Neural cell (in vitro differentiated cells): ENCODE measurements at regions not wholly inside any gene's neighbourhood (a gene's known extent, or its start where the extent isn't known, plus 50 kb on each side); places are given as distances from the start of the nearest gene placed in this dataset.

ENCODE experiments used
- H2AFZ ChIP-seq: fragments of 200-600, 300-800 bp; sonication (generic), shearing (Covaris generic); 2 replicates; pipeline ENCODE4 v1.6.0; 2014; ENCODE audit warnings: low read depth, mild to moderate bottlenecking, antibody characterized with exemption, low read length, moderate library complexity
- H3F3A ChIP-seq: fragments of 200-600 bp; shearing (Covaris generic); 2 replicates; pipeline ENCODE4 v1.6.1; 2016; ENCODE audit warnings: mild to moderate bottlenecking, moderate library complexity, mixed read lengths, antibody characterized with exemption, low read length; ENCODE audit not compliant: insufficient read depth, poor library complexity, severe bottlenecking
- H3K27ac ChIP-seq: fragments of 200-600, 300-800 bp; sonication (generic), shearing (Covaris generic); 2 replicates; pipeline ENCODE4 v1.5.1; 2014; ENCODE audit warnings: mild to moderate bottlenecking, low read length, moderate library complexity
- H3K27me3 ChIP-seq: fragments of 300-800, 200-600 bp; sonication (generic), shearing (Covaris generic); 2 replicates; pipeline ENCODE4 v1.6.0; 2014; ENCODE audit warnings: mild to moderate bottlenecking, low read depth, low read length, moderate library complexity; ENCODE audit not compliant: insufficient read depth
- H3K36me3 ChIP-seq: fragments of 300-800, 200-600 bp; sonication (generic), shearing (Covaris generic); 2 replicates; pipeline ENCODE4 v1.5.1; 2014; ENCODE audit warnings: mild to moderate bottlenecking, antibody characterized with exemption, low read length, moderate library complexity; ENCODE audit not compliant: insufficient read depth
- H3K4me2 ChIP-seq: fragments of 300-800, 200-600 bp; sonication (generic), shearing (Covaris generic); 2 replicates; pipeline ENCODE4 v1.6.0; 2014; ENCODE audit warnings: mild to moderate bottlenecking, low read length
- H3K4me3 ChIP-seq: fragments of 300-800, 200-600 bp; sonication (generic), shearing (Covaris generic); 2 replicates; pipeline ENCODE4 v1.5.1; 2014; ENCODE audit warnings: mild to moderate bottlenecking, low read length, moderate library complexity
- H3K79me2 ChIP-seq: fragments of 200-600 bp; shearing (Covaris generic); replicated peaks from 2 replicates; pipeline ENCODE4 v1.6.0; 2014; ENCODE audit warnings: mild to moderate bottlenecking, low read length, moderate library complexity; ENCODE audit not compliant: insufficient read depth
- H3K9ac ChIP-seq: fragments of 300-800, 200-600 bp; sonication (generic), shearing (Covaris generic); 2 replicates; pipeline ENCODE4 v1.6.1; 2016; ENCODE audit warnings: mild to moderate bottlenecking, low read length, mixed read lengths
- H3K9me2 ChIP-seq: fragments of 200-600 bp; shearing (Covaris generic); 2 replicates; pipeline ENCODE4 v1.6.1; 2016; ENCODE audit warnings: mild to moderate bottlenecking, low read length, mixed read lengths; ENCODE audit not compliant: insufficient read depth
- H3K9me3 ChIP-seq: fragments of 200-600, 300-800 bp; sonication (generic), shearing (Covaris generic); 2 replicates; pipeline ENCODE4 v1.6.1; 2016; ENCODE audit warnings: mild to moderate bottlenecking, mixed run types, low read length, moderate library complexity, mixed read lengths
- H4K20me1 ChIP-seq: fragments of 200-600 bp; shearing (Covaris generic); 2 replicates; pipeline ENCODE4 v1.6.1; 2016; ENCODE audit warnings: mild to moderate bottlenecking, mixed run types; ENCODE audit not compliant: insufficient read depth
- CTCF ChIP-seq: fragments of 450-650 bp; IDR thresholded peaks from 2 replicates; pipeline ENCODE4 v1.5.1; 2014; ENCODE audit warnings: antibody characterized with exemption, mild to moderate bottlenecking, moderate library complexity; ENCODE audit not compliant: poor library complexity, severe bottlenecking
- EP300 ChIP-seq: fragments of 450-650 bp; conservative IDR thresholded peaks from 2 replicates; pipeline ENCODE4 v1.6.1; 2014; ENCODE audit warnings: antibody characterized with exemption, mild to moderate bottlenecking, moderate library complexity; ENCODE audit not compliant: poor library complexity, severe bottlenecking
- EZH2 ChIP-seq: fragments of 200-600, 300-800 bp; shearing (Covaris generic), sonication (generic); IDR thresholded peaks from 2 replicates; pipeline ENCODE4 v1.6.1; 2014; ENCODE audit warnings: antibody characterized with exemption, low read length, borderline replicate concordance, mild to moderate bottlenecking; ENCODE audit not compliant: insufficient read depth, poor library complexity, severe bottlenecking
- MXI1 ChIP-seq: fragments of 450-650 bp; conservative IDR thresholded peaks from 2 replicates; pipeline ENCODE4 v1.6.1; 2014; ENCODE audit warnings: antibody characterized with exemption, mild to moderate bottlenecking; ENCODE audit not compliant: poor library complexity, severe bottlenecking
- POLR2AphosphoS5 ChIP-seq: IDR thresholded peaks from 2 replicates; pipeline ENCODE4 v1.6.1; 2012
- RAD21 ChIP-seq: fragments of 450-650 bp; conservative IDR thresholded peaks from 2 replicates; pipeline ENCODE4 v1.6.1; 2014; ENCODE audit warnings: antibody characterized with exemption, mild to moderate bottlenecking, moderate library complexity
- REST ChIP-seq: IDR thresholded peaks from 2 replicates; pipeline ENCODE4 v1.6.1; 2012; ENCODE audit warnings: borderline replicate concordance
- SMC3 ChIP-seq: fragments of 450-650 bp; conservative IDR thresholded peaks from 2 replicates; pipeline ENCODE4 v1.6.1; 2014; ENCODE audit warnings: antibody characterized with exemption, mild to moderate bottlenecking, moderate library complexity; ENCODE audit not compliant: poor library complexity
- TAF1 ChIP-seq: IDR thresholded peaks from 2 replicates; pipeline ENCODE4 v1.6.1; 2012; ENCODE audit warnings: low read depth

GRCh38 chr2:4831751-4832150, 860.4 kb upstream of the SOX11 start:
- Histone ChIP-seq H3K4me2 (no peak overlapping the region), H3K9me2 (no peaks in the 10 kb centered on the region), H3K9ac (no peak overlapping the region), H3F3A (peaks cover 5% of the 10 kb centered on the region), H3K36me3 (no peaks in the 10 kb centered on the region), H3K79me2 (no peaks in the 10 kb centered on the region), H4K20me1 (no peaks in the 10 kb centered on the region), H3K27me3 (no peaks in the 10 kb centered on the region), H3K9me3 (no peaks in the 10 kb centered on the region), H3K4me3 (no peak overlapping the region), H3K27ac (no peak overlapping the region), H2AFZ (no peak overlapping the region)
- TF ChIP-seq EP300: no peak
- TF ChIP-seq TAF1: no peak
- no peak for TF ChIP-seq POLR2AphosphoS5
- TF ChIP-seq MXI1: no peak
- TF ChIP-seq RAD21: no peak
- no peak for TF ChIP-seq SMC3
- TF ChIP-seq CTCF: no peak
- TF ChIP-seq EZH2: no peak
- TF ChIP-seq REST: no peak

GRCh38 chr2:4832642-4833041, 859.5 kb upstream of the SOX11 start:
- H3F3A ChIP-seq: peaks cover 5% of the 10 kb centered on the region
- H3K9me2 ChIP-seq: no peaks in the 10 kb centered on the region
- H3K79me2 ChIP-seq: no peaks in the 10 kb centered on the region
- H3K27ac ChIP-seq: no peak overlapping the region
- no peak for TF ChIP-seq POLR2AphosphoS5
- no peak for TF ChIP-seq CTCF
- TF ChIP-seq EZH2: no peak
- TF ChIP-seq EP300: no peak
- TF ChIP-seq MXI1: no peak
- TF ChIP-seq REST: no peak
- TF ChIP-seq RAD21: no peak
- TF ChIP-seq SMC3: no peak
- no peak for TF ChIP-seq TAF1
- H3K36me3 ChIP-seq: no peaks in the 10 kb centered on the region
- no peaks in the 10 kb centered on the region for H4K20me1 ChIP-seq
- no peaks in the 10 kb centered on the region for H3K9me3 ChIP-seq
- H3K9ac ChIP-seq: no peak overlapping the region
- no peak overlapping the region for H3K4me3 ChIP-seq
- H2AFZ ChIP-seq: no peak overlapping the region
- H3K4me2 ChIP-seq: no peak overlapping the region
- H3K27me3 ChIP-seq: no peaks in the 10 kb centered on the region
